ENCODE measurements at regions not wholly inside any gene's neighbourhood (a gene's known extent, or its start where the extent isn't known, plus 50 kb on each side); places are given as distances from the start of the nearest gene placed in this dataset.

DNA sequence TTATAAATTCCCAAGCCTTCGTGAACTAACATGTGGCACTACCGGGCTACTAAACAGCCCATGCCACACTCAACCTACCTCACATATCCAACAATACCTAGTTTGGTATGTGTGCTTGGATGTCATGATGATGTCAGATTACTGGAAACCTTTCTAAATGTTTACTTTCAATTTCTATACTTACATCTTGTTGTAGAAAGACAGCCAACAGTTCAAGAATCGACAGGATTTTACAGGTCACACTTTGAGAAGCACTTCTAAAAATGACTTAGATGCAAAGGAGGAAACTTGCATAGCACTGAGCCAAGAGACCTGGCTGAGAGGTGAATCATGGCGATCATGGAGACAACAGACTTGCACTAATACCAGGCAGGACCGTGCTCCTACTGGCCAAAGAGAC, 209.9 kb downstream of the COL4A1 start:
- no peak for DNase-seq (ENCODE audit: low read depth)

DNA sequence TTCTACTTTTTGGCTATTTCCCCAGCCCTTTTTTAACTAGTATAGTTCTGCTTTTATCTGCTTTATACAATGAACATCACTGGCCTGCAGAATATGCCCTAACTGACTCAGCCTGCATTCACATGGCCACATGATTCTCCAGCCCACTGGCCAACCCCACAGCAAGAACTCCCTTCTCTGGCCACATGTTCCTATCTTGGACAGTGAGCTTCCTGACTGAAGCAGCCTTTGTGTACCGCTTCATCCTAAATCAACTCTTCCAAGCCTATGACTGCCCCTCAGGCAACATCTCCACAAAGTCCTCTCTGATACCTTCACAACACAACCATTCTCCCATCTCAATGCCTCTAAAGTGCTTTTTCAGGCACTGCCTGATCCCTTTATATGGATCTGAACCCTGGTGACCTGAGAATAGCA, 214.1 kb downstream of the COL4A1 start:
- DNase-seq (ENCODE audit: low read depth), result no peak

DNA sequence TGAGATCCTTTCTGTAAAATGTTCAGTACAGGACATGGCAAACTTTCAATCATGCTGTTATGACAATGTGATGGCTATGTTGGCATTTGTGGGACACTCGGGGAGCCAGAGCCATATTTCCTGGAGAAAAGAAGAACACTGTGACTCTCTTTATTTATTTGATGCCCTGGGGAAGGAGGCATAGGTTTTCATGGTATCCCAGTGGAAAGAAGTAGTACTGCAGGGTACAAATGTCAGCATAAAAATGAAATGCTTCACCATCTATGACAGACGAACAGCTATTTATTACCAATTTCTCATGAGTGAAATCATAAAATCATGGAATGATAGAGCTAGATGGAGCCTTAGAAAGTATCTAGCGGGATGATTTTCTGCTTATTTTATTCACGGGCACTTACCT, 217.1 kb downstream of the COL4A1 start:
- DNase-seq (ENCODE audit: low read depth), result no peak

DNA sequence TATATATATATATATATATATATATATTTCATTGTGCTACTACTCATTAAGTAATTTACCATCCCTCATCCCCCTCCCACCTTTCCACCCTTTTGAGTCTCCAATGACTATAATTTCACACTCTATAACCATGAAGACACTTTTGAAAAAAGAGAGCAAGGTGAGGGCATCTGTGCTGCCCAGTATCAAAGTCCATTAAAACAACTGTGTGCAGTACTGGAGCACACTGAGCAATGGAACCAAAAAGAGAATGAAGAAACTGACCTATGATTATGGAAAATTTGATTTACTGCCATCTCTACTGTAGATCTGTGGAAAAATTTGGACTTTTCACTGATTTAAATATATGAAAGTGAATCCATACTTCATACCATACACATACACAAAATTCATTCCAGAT, 217.9 kb downstream of the COL4A1 start:
- DNase-seq (ENCODE audit: low read depth), result no peak

DNA sequence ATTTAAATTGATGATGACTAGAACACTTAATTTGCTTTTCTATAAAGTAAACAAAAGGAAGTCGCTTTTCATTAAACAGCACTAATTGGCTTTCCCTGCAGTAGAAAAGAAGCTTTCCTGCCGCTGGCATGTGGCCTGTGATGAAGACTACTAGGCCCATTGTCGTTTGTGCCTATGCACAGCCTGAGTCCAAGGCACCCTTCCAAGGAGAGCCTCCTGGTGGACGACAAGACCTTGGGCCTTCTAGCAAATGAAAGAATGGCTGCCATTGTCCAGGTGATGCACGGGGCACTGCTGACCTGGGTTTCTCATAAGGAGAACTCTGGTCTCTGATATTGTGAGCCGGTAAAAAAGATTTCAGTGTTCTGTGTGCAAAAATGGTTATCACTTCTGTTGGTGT, 233.0 kb downstream of the COL4A1 start:
- no peak for DNase-seq (ENCODE audit: low read depth)

DNA sequence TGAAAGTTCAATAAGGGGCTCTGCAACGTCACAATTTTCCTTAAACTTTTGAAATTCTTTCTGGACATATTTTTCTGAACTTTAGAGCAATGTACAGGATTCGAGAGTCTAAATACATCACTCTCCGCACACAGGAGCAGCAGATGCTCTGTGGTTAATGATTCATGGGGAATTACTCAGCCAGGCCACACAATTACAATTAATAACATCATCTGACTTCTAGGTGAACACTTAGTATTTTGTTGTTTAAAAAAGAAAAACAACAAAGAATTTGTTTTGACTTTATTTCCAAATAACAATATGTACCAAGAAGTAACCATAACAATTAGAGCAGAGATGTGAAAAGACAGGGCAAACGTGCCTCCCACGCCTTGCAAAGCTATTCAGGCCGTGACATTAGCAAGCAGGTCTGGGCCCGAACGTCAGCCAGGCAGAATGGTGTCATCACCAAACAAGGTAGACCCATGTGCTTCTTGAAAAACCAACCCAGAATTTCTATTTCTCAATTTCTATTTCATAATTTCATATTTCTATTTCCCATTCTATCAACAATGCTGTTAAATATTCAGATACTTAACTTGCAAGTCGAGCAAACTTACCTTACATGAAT, 236.3 kb downstream of the COL4A1 start:
- DNase-seq (ENCODE audit: low read depth), result peak; percentile 75

DNA sequence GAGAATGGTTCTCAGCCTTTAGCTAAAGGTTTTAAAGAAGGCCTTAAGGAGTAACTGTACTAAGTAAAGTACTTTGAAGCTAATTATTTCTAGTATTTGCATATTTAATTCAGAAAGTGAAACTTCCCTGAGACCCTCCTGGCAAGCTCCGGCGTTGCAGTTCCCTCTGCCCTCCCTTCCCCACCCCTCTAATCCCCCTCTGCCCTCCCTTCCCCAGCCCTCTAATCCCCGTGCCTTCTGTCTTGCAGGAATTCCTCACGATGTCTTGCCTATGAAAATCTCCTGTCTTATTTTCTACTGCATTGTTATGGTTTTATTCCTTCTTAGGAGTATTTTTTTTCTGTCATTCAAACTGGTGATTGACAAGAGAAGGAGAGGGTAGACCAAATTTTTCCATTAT, 236.9 kb downstream of the COL4A1 start:
- no peak for DNase-seq (ENCODE audit: low read depth)

DNA sequence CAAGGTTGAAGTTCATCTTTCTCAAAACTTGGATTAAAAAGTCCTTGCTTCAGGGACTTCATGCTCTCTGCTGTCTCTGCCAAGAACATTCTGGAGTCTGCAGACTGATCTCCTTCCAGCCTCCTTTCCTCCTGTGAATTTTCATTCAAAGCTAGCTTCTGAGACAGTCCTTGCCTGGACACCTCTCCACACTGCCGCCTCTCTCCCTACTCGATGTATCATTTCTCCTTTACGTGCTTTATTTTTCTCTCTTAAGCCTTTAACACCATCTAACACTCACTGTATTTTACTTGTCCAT, 238.8 kb downstream of the COL4A1 start:
- DNase-seq (ENCODE audit: low read depth), result no peak

DNA sequence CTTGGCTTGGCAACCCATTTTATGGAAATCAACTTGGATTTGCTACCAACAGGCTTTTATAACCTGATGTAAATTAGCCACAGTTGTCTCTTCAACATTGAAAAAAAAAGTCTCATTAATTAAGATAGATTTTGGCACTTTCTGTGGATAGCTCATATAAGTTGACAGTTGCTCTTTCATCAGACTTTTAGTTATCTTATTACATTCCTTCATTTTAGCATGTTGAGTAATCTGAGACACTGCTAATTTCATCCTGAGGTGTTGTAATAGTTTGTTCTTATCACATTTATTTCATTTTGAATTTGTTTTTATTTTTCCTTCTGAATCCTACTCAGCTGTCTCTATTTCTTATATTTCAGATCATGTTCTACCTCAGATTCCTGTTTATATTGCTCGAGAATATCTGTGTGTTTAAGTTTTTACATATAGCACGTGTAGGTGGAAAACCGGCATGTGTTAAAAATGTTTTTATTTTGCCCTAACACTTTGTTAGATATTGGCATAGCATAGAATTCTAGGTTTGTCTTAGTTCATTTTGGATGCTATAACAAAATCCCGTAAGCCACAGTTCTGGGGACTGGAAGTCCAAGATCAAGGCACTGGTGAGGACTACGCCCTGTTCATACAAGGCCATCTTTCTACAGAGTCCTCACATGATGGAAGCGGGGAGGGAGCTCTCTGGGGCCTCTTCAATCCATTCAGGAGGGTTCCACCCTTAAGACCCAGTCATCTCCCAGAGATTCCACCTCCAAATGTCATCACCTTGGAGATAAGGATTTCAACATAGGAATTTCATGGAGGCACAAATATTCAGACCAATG, 239.4 kb downstream of the COL4A1 start:
- no peak for DNase-seq (ENCODE audit: low read depth)

DNA sequence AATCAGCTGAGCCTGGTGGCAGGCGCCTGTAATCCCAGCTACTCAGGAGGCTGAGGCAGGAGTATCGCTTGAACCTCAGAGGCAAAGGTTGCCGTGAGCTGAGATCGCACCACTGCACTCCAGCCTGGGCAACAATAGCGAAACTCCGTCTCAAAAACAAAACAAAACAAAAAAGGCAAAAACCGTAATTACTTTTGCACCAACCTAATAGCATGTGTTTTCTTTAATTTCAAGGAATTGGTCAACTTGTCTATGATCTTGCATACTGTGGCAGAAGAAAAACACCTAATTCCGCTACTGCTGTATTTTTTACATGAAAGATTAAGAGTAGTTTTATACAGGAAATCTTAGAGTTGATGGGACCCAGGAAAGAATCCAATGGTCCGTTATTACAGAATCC, 241.2 kb downstream of the COL4A1 start:
- no peak for DNase-seq (ENCODE audit: low read depth)

DNA sequence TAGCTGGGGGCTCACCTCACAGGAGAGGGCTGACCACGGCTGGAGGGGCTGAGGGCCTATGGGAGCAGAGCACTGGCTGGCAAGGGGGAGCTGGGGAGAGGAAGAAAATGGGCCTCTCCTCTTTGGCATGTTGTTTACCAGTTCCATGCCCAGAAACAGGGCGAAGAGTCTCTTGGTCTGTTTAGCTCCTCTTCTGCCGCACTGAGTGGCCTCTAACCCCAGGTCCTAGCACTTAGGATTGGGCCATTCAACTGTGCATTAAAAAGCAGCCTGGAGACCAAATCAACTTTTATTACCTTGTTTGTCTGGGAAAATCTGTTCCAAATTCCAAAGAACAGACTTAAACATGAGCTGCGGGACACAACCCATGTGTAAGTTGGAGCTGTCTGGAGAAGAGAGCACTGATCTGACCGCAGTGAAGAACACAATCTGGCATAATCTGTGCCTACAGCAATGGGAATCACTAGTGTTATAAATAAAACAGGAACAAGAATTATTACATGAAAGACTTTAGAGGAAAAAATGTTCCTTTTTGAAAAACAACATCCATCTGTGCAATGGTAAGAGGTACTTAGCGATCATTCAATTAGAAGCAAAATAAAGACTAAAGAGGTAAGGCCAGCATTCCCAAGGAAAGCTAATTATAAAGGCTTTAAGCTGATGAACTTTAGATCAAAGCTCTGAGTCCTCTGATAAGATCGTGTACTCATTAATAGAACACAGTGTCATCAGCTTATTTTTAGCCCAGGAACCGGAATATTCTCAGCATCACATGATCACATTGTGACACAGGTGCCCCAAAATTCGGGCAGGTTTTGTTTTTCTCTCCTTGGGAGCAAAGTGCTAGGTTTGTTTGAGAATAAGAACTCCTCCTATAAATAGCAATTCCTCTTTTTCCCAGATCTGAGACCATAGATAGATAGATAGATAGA, 243.2 kb downstream of the COL4A1 start:
- DNase-seq (ENCODE audit: low read depth), result no peak

DNA sequence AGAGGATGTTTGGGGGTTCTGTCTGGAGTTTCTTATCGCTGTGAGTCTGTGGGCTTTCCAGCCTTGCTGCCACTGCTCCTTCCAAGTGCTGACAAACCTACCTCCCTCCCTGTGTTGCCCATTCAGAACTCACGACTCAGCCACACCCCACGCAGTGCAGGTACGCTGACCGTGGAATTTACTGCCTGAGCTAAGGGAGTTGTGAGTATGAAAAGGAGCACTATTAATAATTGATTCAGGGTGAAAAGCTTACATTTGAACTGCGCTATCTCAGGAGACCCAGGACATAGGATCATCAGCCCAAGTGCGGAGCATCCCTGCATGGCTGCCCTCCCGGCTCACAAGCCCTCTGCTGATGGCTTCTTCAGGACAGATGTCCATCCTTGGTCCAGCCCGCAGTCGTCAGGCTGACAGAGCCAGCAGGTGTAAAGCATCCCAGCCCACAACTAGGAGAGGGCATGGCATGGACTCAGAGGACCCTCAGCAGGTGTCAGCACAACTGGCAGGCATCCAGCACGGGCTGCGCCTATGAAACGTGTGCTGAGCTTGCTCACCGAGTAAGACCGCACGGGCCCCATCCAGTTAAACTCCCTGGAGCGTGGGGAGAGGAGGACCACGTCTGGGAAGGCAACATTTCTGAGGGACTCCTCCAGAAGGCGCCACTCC, 244.0 kb downstream of the COL4A1 start:
- DNase-seq (ENCODE audit: low read depth), result no peak

DNA sequence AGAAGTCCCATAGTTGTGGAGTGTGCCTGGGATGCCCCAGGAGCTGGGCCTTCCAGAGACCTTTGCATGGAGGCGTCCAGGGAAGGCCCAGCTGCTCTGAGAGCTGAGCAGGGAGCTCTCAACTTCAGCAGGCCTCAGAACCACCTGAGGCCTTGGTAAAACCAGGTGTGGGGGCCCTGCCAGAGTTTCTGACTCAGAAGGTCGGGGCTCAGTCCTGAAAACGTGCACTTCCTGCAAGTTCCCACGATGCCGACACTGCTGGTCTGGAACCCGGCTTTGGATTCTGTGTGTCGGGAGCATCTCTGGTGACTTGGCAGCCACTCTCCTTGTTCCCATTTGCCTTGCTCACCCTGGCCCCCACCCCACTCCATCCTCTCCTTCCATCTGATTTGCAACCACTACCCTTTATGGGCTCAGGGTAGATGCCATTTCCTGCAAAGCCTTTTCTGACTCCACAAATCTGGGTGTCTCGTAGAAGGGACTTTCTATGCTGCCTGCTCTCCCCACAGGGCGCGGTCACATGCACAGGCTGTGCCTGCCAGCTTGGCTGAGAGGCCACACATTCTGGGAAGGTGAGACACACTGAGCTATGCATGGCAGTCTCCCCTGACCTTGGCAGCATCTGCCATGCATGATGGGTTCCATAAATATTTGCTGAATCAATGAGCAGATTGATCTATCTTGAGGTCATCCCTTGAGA, 244.7 kb downstream of the COL4A1 start:
- DNase-seq (ENCODE audit: low read depth), result no peak

DNA sequence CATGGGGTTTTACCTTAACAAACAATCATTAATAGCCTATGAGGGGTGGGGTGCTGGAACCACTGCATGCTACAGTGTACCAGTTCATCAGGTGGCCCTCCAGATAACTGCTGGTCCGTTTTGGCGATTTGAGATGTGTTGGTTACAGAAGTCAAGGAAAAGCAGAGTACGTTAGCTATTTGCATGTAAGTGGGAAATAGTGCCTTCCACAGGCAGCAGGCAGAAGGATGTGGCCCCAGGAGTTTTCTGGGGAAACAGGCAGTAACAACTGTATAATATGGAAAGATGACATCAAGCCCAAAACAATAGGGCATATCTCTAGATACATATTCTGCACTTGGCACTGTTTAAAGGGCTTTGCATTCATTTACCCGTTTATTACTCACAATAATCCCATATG, 245.7 kb downstream of the COL4A1 start:
- no peak for DNase-seq (ENCODE audit: low read depth)

DNA sequence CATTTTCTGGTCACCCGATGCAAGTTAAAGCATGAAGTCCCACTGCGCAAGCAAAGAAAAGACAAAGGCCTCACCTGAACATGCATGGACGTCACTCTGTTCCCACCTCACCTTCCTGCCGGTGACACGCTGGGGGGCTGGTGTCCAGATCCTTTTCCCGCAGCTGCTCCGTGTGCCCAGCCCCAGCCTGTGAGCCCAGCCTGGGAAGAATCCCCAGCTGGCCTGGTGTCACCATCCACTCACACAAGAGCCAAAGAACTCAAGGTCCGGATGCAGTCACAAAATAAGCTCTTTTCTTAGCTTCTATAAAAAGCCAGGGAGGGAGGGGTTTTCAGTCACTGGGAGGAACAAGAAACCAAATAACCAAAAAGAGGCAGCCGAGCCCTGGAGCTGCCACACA, 249.9 kb downstream of the COL4A1 start:
- no peak for DNase-seq (ENCODE audit: low read depth)

DNA sequence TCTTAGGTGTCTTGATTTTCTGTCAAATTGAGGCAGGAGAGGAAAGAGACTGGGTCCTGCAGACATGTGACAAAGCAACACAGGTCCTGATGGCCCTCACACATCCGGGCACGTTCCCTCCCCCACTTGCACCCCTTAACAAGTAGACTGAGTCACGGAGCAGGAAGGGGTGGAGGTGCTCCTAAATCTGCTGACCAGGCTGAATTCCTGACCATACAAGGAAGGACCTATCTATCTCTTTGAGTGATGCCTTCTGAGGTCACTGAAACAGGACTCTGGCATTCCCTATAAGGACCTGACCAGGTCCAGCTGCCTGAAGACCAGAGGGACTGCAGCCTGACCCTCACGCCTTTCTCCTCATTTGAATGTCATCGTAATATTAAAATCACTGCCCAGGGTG, 250.3 kb downstream of the COL4A1 start:
- DNase-seq (ENCODE audit: low read depth), result no peak

DNA sequence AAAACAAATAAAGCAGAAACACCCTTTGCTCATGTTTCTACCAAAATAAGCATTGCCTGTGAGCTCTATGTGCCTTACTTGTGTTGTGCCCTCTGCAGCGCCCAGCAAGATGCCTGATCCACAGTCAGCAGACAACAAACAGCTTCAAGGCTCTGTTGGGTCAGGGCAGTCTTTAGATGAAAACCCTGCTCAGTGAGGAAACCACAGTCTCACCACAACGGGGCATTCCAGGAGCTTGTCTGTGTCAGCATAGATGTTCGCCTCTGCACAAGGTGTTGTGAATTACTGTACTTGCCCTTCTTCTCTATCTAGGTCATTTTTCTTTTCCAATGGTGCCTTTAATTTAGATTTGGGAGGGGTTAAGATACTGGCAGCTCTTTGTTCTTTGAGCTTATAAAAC, 251.9 kb downstream of the COL4A1 start:
- DNase-seq (ENCODE audit: low read depth), result peak; percentile 39

DNA sequence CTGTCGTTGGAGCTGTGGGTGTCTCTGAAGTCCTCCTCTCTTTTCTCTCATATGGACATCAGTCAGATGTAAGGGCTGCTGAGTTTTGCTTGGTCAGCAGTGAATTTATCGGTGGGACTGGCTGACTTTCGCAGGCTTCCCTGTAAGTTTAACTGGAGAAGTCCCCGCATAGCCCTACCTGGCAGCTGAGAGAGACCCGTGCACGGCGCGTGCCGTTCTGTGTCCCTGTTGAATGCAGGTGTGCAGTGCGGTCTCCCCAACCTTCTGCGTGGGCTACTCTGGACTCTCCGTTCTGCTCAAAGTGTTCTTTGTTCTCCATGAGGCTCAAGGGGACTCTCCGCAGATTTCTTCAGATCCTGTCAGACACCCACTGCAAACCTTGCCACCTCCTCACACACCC, 252.9 kb downstream of the COL4A1 start:
- no peak for DNase-seq (ENCODE audit: low read depth)

DNA sequence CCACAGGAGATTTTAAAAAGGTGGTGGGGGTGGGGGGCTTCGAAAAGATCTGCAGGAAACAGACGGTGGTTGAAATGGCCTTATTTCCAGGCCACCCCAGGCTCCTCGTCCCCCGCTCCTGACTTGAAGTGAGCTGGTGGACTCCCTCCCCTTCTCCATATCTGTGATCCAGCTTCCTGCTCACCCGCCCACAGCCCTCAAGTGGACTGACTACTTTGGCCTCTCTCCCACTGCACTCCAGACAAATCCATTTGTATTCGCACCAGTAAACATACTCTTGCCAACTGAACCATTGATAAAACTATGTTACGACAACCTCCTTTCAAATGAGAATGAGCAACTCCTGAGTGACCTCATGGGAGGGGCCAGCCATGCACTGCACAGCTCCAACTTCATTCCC, 259.5 kb downstream of the COL4A1 start:
- no peak for DNase-seq (ENCODE audit: low read depth)

DNA sequence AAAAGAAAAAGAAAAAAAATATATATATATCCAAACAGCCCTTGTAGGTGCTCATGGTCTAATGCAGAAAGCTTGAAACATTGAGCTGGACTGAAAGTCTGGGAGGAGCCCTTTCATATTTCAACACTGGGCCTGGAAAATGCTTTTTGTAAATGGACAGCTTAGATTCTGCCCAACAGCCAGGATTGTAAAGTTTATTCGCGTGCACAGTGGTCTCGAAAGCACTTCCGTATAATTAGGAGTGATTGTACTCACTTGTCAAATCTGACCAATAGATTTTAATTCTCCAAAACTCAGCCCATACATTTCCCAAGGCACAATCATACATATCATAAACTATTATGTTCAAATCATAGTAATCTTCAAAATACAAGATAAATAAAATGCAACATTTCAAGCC, 260.1 kb downstream of the COL4A1 start:
- DNase-seq (ENCODE audit: low read depth), result no peak

DNA sequence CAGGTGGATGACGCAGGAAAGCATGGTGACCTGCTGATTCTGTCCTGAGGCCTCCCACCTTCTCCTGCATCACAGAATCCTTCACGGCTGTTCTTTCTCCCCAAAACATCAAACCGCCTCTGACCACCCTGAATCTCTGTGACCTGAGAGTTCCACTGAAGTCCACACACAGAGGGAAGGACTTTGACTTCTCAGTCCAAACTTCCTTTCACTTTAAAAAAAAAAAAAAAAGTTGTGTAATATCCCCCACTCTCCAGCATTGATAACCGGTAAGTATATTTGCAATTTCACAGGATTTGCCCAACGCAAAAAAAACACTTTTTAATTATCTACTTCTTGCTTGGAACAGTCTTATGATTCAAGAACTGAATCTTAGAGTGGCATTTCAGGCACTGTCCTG, 259.5 kb upstream of the IRS2 start:
- no peak for DNase-seq (ENCODE audit: low read depth)

All from HT1080 (cell line).